H1 (cell line): ENCODE measurements at regions not wholly inside any gene's neighbourhood (a gene's known extent, or its start where the extent isn't known, plus 50 kb on each side); places are given as distances from the start of the nearest gene placed in this dataset.

Experiments
- CTCF ChIA-PET: fragments of 300-600 bp; sonication (Branson Sonifier 250); formaldehyde crosslinking; loops from one replicate; lab custom pipeline; 2021; ENCODE audit not compliant: partially characterized antibody; lab: Charles Lee
- POLR2A ChIA-PET: fragments of 300-600 bp; sonication (Branson Sonifier 250); formaldehyde crosslinking; loops from one replicate; lab custom pipeline; 2021; ENCODE audit warnings: inconsistent platforms; ENCODE audit not compliant: partially characterized antibody; lab: Charles Lee
- DNase-seq, 2 experiments: peaks; one replicate each; pipeline versions ENCODE4 v3.0.0 to v3.0.0-alpha.2; 2010 to 2022; ENCODE audit warnings: low spot score in 2 of 2, low read depth in 1 of 2, mixed read lengths in 1 of 2
- FAIRE-seq: peaks from 2 replicates; lab custom pipeline; 2011; peaks lifted over from hg19 to GRCh38; lab: Jason Lieb, UNC
- H2AFZ ChIP-seq: 2 replicates; pipeline ENCODE4 v1.8.1; 2012; ENCODE audit warnings: low read length, inconsistent platforms
- H2AK5ac ChIP-seq: 2 replicates; pipeline ENCODE4 v1.6.1; 2013; ENCODE audit warnings: low read depth, low read length
- H2BK120ac ChIP-seq: replicated peaks from 2 replicates; pipeline ENCODE3; 2013; ENCODE audit warnings: low read depth, low read length, inconsistent platforms
- H2BK12ac ChIP-seq: 2 replicates; pipeline ENCODE4 v1.6.1; 2013; ENCODE audit warnings: low read depth, low read length
- H2BK15ac ChIP-seq: 2 replicates; pipeline ENCODE4 v1.6.1; 2013; ENCODE audit warnings: low read length
- H2BK20ac ChIP-seq: 2 replicates; pipeline ENCODE4 v1.6.1; 2013; ENCODE audit warnings: low read length
- H2BK5ac ChIP-seq: 2 replicates; pipeline ENCODE4 v1.6.1; 2013; ENCODE audit warnings: low read depth, low read length
- H3K14ac ChIP-seq: 2 replicates; pipeline ENCODE4 v1.6.1; 2013; ENCODE audit warnings: inconsistent platforms; ENCODE audit not compliant: insufficient read length
- H3K18ac ChIP-seq: 2 replicates; pipeline ENCODE4 v1.6.1; 2013; ENCODE audit warnings: low read length; ENCODE audit errors: extremely low read depth
- H3K23ac ChIP-seq: 2 replicates; pipeline ENCODE4 v1.6.1; 2013; ENCODE audit warnings: inconsistent platforms; ENCODE audit not compliant: insufficient read length
- H3K23me2 ChIP-seq: 2 replicates; pipeline ENCODE4 v1.6.1; 2013; ENCODE audit warnings: low read depth, low read length
- H3K27ac ChIP-seq: 2 replicates; pipeline ENCODE4 v1.6.1; 2011; ENCODE audit warnings: low read depth, low read length, inconsistent platforms
- H3K27me3 ChIP-seq, 4 experiments: replicated peaks in 1 of 4; 1 replicate in 1 of 4; 2 replicates in 3 of 4; pipeline versions ENCODE4 v1.6.1 to v1.8.1; 2011 to 2013; ENCODE audit warnings: low read length in 3 of 4, mild to moderate bottlenecking in 3 of 4, inconsistent platforms in 2 of 4, mixed read lengths in 2 of 4, moderate library complexity in 1 of 4; ENCODE audit not compliant: control insufficient read depth in 3 of 4, insufficient read depth in 3 of 4; ENCODE audit errors: extremely low read depth in 1 of 4
- H3K36me3 ChIP-seq, 4 experiments: 2 replicates each; pipeline versions ENCODE4 v1.6.1 to v1.8.1; 2011 to 2013; ENCODE audit warnings: mild to moderate bottlenecking in 4 of 4, low read length in 3 of 4, moderate library complexity in 2 of 4, control low read depth in 1 of 4, inconsistent platforms in 1 of 4; ENCODE audit not compliant: insufficient read depth in 4 of 4, control insufficient read depth in 2 of 4
- H3K4ac ChIP-seq: replicated peaks from 2 replicates; pipeline ENCODE3; 2013; ENCODE audit warnings: low read length, low read depth, mixed read lengths, inconsistent platforms; ENCODE audit not compliant: insufficient read length
- H3K4me1 ChIP-seq, 4 experiments: replicated peaks in 1 of 4; 1 replicate in 1 of 4; 2 replicates in 3 of 4; pipeline versions ENCODE4 v1.6.1 to v1.8.1; 2011 to 2013; ENCODE audit warnings: low read length in 3 of 4, inconsistent platforms in 2 of 4, mixed read lengths in 1 of 4; ENCODE audit not compliant: insufficient read depth in 4 of 4, control insufficient read depth in 3 of 4
- H3K4me2 ChIP-seq, 2 experiments: 2 replicates each; pipeline versions ENCODE4 v1.6.1 to v1.8.1; 2011 to 2013; ENCODE audit warnings: low read depth in 2 of 2, low read length in 2 of 2, control low read depth in 1 of 2, inconsistent platforms in 1 of 2, mild to moderate bottlenecking in 1 of 2; ENCODE audit not compliant: insufficient read depth in 1 of 2
- H3K4me3 ChIP-seq, 4 experiments: fragments of 200-600, 300-600 bp in 1 of 4; sonication (generic), shearing (Covaris generic), sonication (Bioruptor Twin) in 1 of 4; 2 replicates each; pipeline versions ENCODE4 v1.5.1 to v1.8.1; 2011 to 2016; ENCODE audit warnings: low read length in 4 of 4, low read depth in 3 of 4, control low read depth in 2 of 4, inconsistent platforms in 2 of 4, mild to moderate bottlenecking in 2 of 4, mixed read lengths in 1 of 4, moderate library complexity in 1 of 4; ENCODE audit not compliant: insufficient read depth in 2 of 4; ENCODE audit errors: extremely low read depth in 1 of 4
- H3K56ac ChIP-seq: replicated peaks from 2 replicates; pipeline ENCODE3; 2013; ENCODE audit warnings: low read depth, mild to moderate bottlenecking, mixed read lengths, low read length, inconsistent platforms; ENCODE audit not compliant: insufficient read length
- H3K79me1 ChIP-seq: 2 replicates; pipeline ENCODE4 v1.6.1; 2013; ENCODE audit warnings: low read depth, low read length, control low read depth
- H3K79me2 ChIP-seq, 2 experiments: 2 replicates each; pipeline versions ENCODE4 v1.6.1 to v1.8.1; 2012 to 2013; ENCODE audit warnings: low read length in 2 of 2, mild to moderate bottlenecking in 2 of 2, inconsistent platforms in 1 of 2; ENCODE audit not compliant: insufficient read depth in 2 of 2, control insufficient read depth in 1 of 2
- H3K9ac ChIP-seq, 4 experiments: replicated peaks in 1 of 4; 1 replicate in 1 of 4; 2 replicates in 3 of 4; pipeline versions ENCODE4 v1.6.1 to v1.8.1; 2011 to 2013; ENCODE audit warnings: low read depth in 3 of 4, low read length in 3 of 4, control low read depth in 2 of 4, mild to moderate bottlenecking in 2 of 4, moderate library complexity in 2 of 4, inconsistent platforms in 1 of 4; ENCODE audit errors: extremely low read depth in 1 of 4
- H3K9me3 ChIP-seq, 2 experiments: 2 replicates each; pipeline versions ENCODE4 v1.6.1 to v1.8.1; 2012 to 2013; ENCODE audit warnings: mild to moderate bottlenecking in 2 of 2, moderate library complexity in 2 of 2, control low read depth in 1 of 2, inconsistent platforms in 1 of 2, low read depth in 1 of 2, low read length in 1 of 2, mixed read lengths in 1 of 2; ENCODE audit not compliant: insufficient read depth in 2 of 2
- H4K20me1 ChIP-seq, 2 experiments: replicated peaks in 1 of 2; 2 replicates each; pipeline versions ENCODE3 to v1.8.1; 2011 to 2013; ENCODE audit warnings: inconsistent platforms in 2 of 2, low read length in 2 of 2, mild to moderate bottlenecking in 1 of 2; ENCODE audit not compliant: insufficient read depth in 2 of 2, control insufficient read depth in 1 of 2
- H4K5ac ChIP-seq: 2 replicates; pipeline ENCODE4 v1.6.1; 2013; ENCODE audit warnings: low read length, low read depth, mixed read lengths, inconsistent platforms; ENCODE audit not compliant: insufficient read length
- H4K8ac ChIP-seq: 2 replicates; pipeline ENCODE4 v1.8.0; 2013; ENCODE audit warnings: mild to moderate bottlenecking, moderate library complexity, low read length, inconsistent platforms; ENCODE audit not compliant: insufficient read depth; ENCODE audit errors: extremely low read depth
- H4K91ac ChIP-seq: replicated peaks from 2 replicates; pipeline ENCODE3; 2013; ENCODE audit warnings: low read length, mixed read lengths, inconsistent platforms; ENCODE audit not compliant: insufficient read length
- BRCA1 ChIP-seq: IDR thresholded peaks from 2 replicates; pipeline ENCODE4 v1.6.1; 2012; ENCODE audit warnings: low read depth, low read length, improper control_type of control experiment
- GABPA ChIP-seq: IDR thresholded peaks from 2 replicates; pipeline ENCODE4 v1.6.1; 2011; ENCODE audit warnings: mild to moderate bottlenecking, low read length, moderate library complexity, borderline replicate concordance; ENCODE audit not compliant: insufficient read depth
- RAD21 ChIP-seq, 2 experiments: IDR thresholded peaks in 1 of 2; conservative IDR thresholded peaks in 1 of 2; 2 replicates each; pipeline ENCODE4 v1.6.1; 2011; ENCODE audit warnings: low read depth in 2 of 2, low read length in 2 of 2, improper control_type of control experiment in 1 of 2, inconsistent platforms in 1 of 2, mild to moderate bottlenecking in 1 of 2, moderate library complexity in 1 of 2
- SIRT6 ChIP-seq: IDR thresholded peaks from one replicate; pipeline ENCODE4 v1.7.1; 2012; ENCODE audit warnings: low read length, inconsistent platforms
- TAF1 ChIP-seq: IDR thresholded peaks from 2 replicates; pipeline ENCODE4 v1.6.1; 2011; ENCODE audit warnings: mild to moderate bottlenecking, low read depth, low read length
- TCF12 ChIP-seq: IDR thresholded peaks from 2 replicates; pipeline ENCODE4 v1.6.1; 2011; ENCODE audit warnings: low read depth, mild to moderate bottlenecking, low read length
- ZNF274 ChIP-seq: IDR thresholded peaks from 2 replicates; pipeline ENCODE4 v1.7.0; 2012; ENCODE audit warnings: low read length, borderline replicate concordance; ENCODE audit errors: extremely low read depth
- WGBS, 2 experiments: shearing (Covaris generic) in 1 of 2; methylation state at CpG; one replicate each; pipeline versions ENCODE4 v1.1.6 to v1.1.7; 2013 to 2015; ENCODE audit warnings: low lambda C conversion rate in 2 of 2, mixed read lengths in 2 of 2, inconsistent platforms in 1 of 2, low coverage in 1 of 2, missing lambda C conversion rate in 1 of 2; ENCODE audit not compliant: insufficient replicate concordance in 2 of 2, insufficient coverage in 1 of 2, insufficient read length in 1 of 2; ENCODE audit errors: extremely low coverage in 1 of 2, missing lambda C conversion rate in 1 of 2; 5-methylcytosine and 5-hydroxymethylcytosine counted together

DNA sequence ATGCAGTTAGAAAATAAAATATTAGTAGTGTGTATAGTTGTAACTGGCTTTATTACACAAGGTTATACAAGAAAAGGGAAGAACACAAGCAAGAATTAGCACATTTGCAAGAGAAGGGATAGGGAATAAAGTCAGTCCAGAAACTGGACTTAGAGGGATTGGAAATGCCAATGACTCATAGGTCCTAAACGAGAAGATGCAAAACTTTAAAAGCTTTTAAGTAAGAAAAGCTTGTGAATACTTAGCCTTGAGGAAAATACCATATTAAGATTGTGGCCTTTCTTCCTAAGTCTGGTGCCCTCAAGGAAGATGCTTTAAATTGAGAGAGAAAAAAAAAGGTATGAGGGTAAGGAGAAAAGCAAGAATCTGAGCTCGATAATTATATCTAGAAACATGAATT is 102.3 kb upstream of the MCHR2 start:
- Histone ChIP-seq H3K4me3 (no peak overlapping the region), H3K23me2 (no peaks in the 10 kb centered on the region), H3K18ac (no peak overlapping the region), H3K27ac (no peak overlapping the region), H3K27me3 (no peaks in the 10 kb centered on the region), H3K9me3 (no peaks in the 10 kb centered on the region), H4K5ac (no peak overlapping the region), H3K9ac (no peak overlapping the region), H3K36me3 (no peaks in the 10 kb centered on the region), H3K4me2 (no peak overlapping the region), H3K4ac (no peak overlapping the region), H2AK5ac (no peak overlapping the region), H3K79me1 (no peaks in the 10 kb centered on the region), H2BK12ac (no peak overlapping the region), H3K23ac (no peak overlapping the region), H4K91ac (no peak overlapping the region), H2BK120ac (no peak overlapping the region), H2BK15ac (no peak overlapping the region), H4K20me1 (no peaks in the 10 kb centered on the region), H2BK5ac (no peak overlapping the region), H2AFZ (no peak overlapping the region), H4K8ac (no peak overlapping the region), H3K14ac (no peak overlapping the region), H2BK20ac (no peak overlapping the region), H3K4me1 (no peaks in the 10 kb centered on the region), H3K79me2 (no peaks in the 10 kb centered on the region), H3K56ac (no peak overlapping the region)
- POLR2A ChIA-PET = no interaction called here
- no peak for FAIRE-seq
- 88% methylated on average over 2 of the region's 2 CpGs; no CpG with 5 or more reads in 1 of the 2 experiments for WGBS, 2 experiments
- no peak for DNase-seq
- CTCF ChIA-PET = interaction anchor here (0.7 to 6.3 kb wide), 11 partner anchors 9 to 232 kb away, joined by 3 to 55 read pairs (median 4); no protein-coding TSS in a partner anchor
- no peak for TF ChIP-seq GABPA
- TF ChIP-seq SIRT6 = no peak
- TF ChIP-seq TCF12 = no peak
- TF ChIP-seq TAF1 = no peak
- TF ChIP-seq ZNF274 = no peak
- no peak for TF ChIP-seq BRCA1
- TF ChIP-seq RAD21 (IDR thresholded peaks at IDR 0.05 in 1 of 2, conservative IDR thresholded peaks at IDR 0.05 in 1 of 2; ENCODE audit: low read depth in 2 of 2, low read length in 2 of 2) = no peak
